ENCODE measurements at regions not wholly inside any gene's neighbourhood (a gene's known extent, or its start where the extent isn't known, plus 50 kb on each side); places are given as distances from the start of the nearest gene placed in this dataset.

GRCh38 chr5:2439608-2440007, 311.9 kb downstream of the IRX2 start:
- DNase-seq (ENCODE audit: low spot score in 2 of 2), result no peak
- 90 to 95% methylated on average over 3 of the region's 3 CpGs for WGBS, 2 donors
- H3K4me3 ChIP-seq (ENCODE audit: low read depth, poor library complexity, severe bottlenecking), result no peak overlapping the region
- intact Hi-C loops (cut with DNase I; ENCODE audit: low total_unique reads), result loop anchor here (5.0 kb wide), 1 partner anchor 1298 kb away; no protein-coding TSS in a partner anchor
- no peak for TF ChIP-seq POLR2A (IDR thresholded peaks at IDR 0.05)
- TF ChIP-seq, protein P1, sequence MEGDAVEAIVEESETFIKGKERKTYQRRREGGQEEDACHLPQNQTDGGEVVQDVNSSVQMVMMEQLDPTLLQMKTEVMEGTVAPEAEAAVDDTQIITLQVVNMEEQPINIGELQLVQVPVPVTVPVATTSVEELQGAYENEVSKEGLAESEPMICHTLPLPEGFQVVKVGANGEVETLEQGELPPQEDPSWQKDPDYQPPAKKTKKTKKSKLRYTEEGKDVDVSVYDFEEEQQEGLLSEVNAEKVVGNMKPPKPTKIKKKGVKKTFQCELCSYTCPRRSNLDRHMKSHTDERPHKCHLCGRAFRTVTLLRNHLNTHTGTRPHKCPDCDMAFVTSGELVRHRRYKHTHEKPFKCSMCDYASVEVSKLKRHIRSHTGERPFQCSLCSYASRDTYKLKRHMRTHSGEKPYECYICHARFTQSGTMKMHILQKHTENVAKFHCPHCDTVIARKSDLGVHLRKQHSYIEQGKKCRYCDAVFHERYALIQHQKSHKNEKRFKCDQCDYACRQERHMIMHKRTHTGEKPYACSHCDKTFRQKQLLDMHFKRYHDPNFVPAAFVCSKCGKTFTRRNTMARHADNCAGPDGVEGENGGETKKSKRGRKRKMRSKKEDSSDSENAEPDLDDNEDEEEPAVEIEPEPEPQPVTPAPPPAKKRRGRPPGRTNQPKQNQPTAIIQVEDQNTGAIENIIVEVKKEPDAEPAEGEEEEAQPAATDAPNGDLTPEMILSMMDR (IDR thresholded peaks at IDR 0.05), result no peak

- WGBS, 2 donors, result 60 to 75% methylated on average over 6 of the region's 6 CpGs
- intact Hi-C loops (cut with DNase I; ENCODE audit: low total_unique reads), result no loop called here
- no peak overlapping the region for H3K4me3 ChIP-seq (ENCODE audit: low read depth, poor library complexity, severe bottlenecking)
- no peak for DNase-seq (ENCODE audit: low spot score in 2 of 2)
- TF ChIP-seq POLR2A (IDR thresholded peaks at IDR 0.05), result no peak
- TF ChIP-seq, protein P1 (IDR thresholded peaks at IDR 0.05), result no peak
Measured at GRCh38 chr5:2433086-2433485, 318.4 kb downstream of the IRX2 start.

GRCh38 chr5:2432076-2432920, 319.2 kb downstream of the IRX2 start:
- TF ChIP-seq POLR2A (IDR thresholded peaks at IDR 0.05), result no peak
- TF ChIP-seq, protein P1 (IDR thresholded peaks at IDR 0.05), result no peak
- WGBS, 2 donors, result 75 to 78% methylated on average over 14 of the region's 14 CpGs
- DNase-seq (ENCODE audit: low spot score in 2 of 2), result no peak
- H3K4me3 ChIP-seq (ENCODE audit: low read depth, poor library complexity, severe bottlenecking), result no peak overlapping the region
- intact Hi-C loops (cut with DNase I; ENCODE audit: low total_unique reads), result no loop called here

DNA sequence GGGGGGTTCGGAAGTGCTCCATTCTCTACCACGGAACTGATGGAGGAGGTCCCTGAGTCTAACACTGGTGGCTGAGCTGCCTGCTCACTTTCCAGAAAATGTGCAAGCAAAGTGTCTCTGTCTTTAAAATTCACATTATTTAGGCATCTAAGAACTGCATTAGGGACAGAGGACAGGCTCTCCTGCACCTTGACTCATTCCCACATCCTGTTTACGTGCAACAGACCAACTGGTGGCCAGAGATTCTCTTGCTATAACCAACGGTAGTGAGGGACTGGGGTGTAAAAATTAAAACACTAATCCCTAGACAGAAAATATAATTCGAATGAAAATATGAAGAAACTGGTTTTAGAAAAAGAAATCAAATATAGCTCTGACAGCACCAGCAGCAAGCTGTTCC, 320.9 kb downstream of the IRX2 start:
- DNase-seq (ENCODE audit: low spot score in 2 of 2), result no peak
- intact Hi-C loops (cut with DNase I; ENCODE audit: low total_unique reads), result no loop called here
- WGBS, 2 donors, result 80 to 84% methylated on average over 5 of the region's 5 CpGs

GRCh38 chr5:2427983-2428382, 323.5 kb downstream of the IRX2 start:
- 61 to 73% methylated on average over 4 of the region's 4 CpGs for WGBS, 2 donors
- H3K4me3 ChIP-seq (ENCODE audit: low read depth, poor library complexity, severe bottlenecking), result no peak overlapping the region
- TF ChIP-seq POLR2A (IDR thresholded peaks at IDR 0.05), result no peak
- intact Hi-C loops (cut with DNase I; ENCODE audit: low total_unique reads), result no loop called here
- DNase-seq (ENCODE audit: low spot score in 2 of 2), result no peak

More for the DNA sequence above, 320.9 kb downstream of the IRX2 start:
- TF ChIP-seq, protein P1 (IDR thresholded peaks at IDR 0.05), result no peak
- no peak for TF ChIP-seq POLR2A (IDR thresholded peaks at IDR 0.05)
- no peak overlapping the region for H3K4me3 ChIP-seq (ENCODE audit: low read depth, poor library complexity, severe bottlenecking)

GRCh38 chr5:2423634-2424033, 327.8 kb downstream of the IRX2 start:
- no peak overlapping the region for H3K4me3 ChIP-seq (ENCODE audit: low read depth, poor library complexity, severe bottlenecking)
- intact Hi-C loops (cut with DNase I; ENCODE audit: low total_unique reads), result no loop called here
- DNase-seq (ENCODE audit: low spot score in 2 of 2), result no peak
- WGBS, 2 donors, result 84 to 87% methylated on average over 2 of the region's 2 CpGs
- no peak for TF ChIP-seq POLR2A (IDR thresholded peaks at IDR 0.05)
- TF ChIP-seq, protein P1 (IDR thresholded peaks at IDR 0.05), result no peak

All from lower leg skin (tissue), 4 donors.